GM19468 (cell line): ENCODE measurements at regions not wholly inside any gene's neighbourhood (a gene's known extent, or its start where the extent isn't known, plus 50 kb on each side); places are given as distances from the start of the nearest gene placed in this dataset.
"Not testable (repeated sequence)": the region's sequence is repeated elsewhere in the genome, so short reads cannot be mapped to it uniquely, and the experiment has no call there.

ENCODE experiments used
- ATAC-seq: cut with Tn5 transposase; IDR thresholded peaks from one replicate; pipeline ENCODE4 v1.9.1; 2021; ENCODE audit warnings: mild to moderate bottlenecking, moderate library complexity, moderate number of reproducible peaks; ENCODE audit not compliant: unreplicated experiment; ENCODE audit errors: extremely low read depth

DNA sequence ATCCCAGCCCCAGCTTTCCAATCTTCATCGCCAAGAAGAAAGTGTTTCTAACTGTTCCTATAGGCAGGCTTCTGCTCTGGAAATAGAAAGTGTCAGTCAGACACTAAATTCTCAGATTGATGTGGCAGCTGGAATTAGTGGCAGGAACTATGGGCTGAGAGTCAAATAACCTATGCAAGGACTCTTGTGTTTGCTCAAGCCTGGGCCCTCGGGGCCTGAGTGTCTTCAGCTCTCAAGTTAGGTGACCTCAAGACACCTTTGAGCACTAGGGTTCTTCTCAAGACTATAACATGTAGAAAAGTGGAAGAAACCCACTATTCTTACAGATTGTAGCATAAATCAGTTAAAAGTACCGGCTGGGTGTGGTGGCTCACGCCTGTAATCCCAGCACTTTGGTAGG is 694.5 kb downstream of the RNF144A start:
- no peak for ATAC-seq

DNA sequence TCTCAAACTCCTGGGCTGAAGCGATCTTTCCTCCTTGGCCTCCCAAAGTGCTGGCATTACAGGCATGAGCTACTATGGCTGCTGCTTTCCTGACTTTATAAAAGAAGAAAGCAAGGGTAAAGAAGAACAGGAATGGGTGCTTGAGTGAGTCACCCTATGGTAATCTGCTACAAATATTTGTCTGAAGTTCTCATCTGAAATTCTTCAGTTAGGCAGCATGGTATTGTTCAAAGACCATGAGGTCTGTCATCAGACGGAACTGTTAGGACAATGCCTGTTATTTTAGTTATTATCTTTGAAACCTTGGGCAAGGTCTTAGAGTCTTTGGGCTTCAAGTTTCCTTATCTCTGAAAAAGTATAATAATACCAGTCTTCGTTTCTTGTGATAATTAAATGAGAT is 695.8 kb downstream of the RNF144A start:
- no peak for ATAC-seq

DNA sequence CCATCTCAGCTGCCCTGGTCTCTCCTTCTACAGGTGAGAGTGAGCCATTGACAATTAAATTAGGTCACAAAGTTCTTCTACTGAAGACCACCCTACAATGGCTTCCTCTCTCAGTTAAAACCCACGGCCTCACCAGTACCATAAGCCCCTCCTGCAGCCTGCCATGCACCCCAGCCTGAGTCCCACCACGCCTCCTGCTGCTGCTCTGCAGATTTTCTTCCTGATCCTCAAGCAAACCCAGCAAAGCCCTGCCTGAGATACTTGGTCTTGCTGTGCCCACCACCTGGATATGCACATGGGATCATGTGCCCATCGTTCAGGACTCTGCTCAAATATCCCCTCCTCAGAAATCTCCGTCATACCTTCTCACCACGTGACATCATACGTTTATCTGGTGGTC is 696.6 kb downstream of the RNF144A start:
- no peak for ATAC-seq

DNA sequence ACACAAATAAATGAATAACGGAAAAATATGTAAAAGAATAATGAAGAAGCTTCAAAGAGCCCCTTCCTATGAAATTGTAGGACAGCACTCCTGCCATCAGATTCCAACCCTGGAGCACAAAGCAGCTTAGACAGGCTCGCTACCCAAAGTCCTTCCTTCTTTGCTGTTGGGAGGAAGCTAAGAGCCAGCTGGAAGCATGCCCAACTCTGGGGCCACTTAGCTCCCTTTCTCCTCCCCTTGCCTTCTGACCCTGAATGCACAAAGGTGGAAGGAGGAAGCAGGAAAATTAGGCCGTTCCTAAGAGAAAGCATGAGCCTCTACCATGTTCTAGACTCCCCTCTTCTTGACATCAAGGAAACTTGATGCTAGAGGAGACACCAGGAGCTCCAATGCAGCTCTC is 700.8 kb downstream of the RNF144A start:
- ATAC-seq: no peak

DNA sequence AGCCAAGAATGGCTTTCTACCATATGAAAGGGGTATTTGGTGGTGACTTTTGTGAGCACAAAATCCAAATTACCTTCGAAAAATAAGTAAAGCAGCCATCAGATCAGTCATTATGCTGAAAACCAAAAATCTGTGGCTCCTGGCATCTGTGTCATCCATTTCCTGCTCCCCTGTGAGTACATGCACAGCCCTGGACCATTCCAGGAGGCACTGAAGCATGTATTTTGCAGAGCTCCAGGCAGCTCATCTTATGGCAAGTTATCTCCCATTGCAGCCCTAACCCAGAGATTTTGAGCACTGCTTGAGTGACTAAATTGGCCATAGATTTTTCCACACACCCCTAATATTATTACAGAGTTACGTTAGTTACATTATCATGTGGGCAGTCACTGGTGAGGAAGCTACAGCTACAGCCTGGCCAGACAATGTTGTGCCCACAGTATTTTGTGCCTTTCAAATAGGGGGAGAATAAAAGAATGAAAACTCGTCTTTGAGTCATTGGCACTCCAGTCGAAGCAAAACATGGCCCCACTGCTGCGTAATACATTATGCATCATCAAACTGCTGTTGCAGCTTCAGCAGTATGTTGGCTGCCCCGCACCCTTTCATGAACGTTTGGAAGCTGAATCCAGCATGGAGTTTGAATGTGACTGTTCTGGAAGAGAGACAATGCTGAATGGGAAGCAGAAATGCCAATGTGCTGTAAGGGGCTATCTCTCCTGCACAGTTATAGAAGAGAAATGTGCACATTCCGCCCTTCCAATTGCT is 702.2 kb downstream of the RNF144A start:
- ATAC-seq: no peak

DNA sequence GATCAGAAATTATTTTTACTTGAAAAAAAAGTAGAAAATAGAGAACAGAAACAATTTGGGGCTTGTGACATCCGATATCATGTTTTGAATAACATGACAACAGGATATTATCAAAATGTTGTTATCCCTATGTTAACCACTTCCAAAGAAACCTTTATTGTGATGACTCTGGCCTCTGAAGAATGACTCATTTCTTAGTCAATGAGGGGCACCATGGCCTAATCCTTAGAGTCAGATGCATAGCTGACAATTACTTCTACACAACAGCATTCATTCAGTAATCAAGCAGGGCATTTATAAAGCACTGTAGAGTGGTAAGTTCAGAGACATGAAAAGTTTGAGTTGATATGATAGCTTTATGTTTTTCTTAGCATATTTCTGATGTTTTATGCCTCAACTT is 703.0 kb downstream of the RNF144A start:
- ATAC-seq: no peak

DNA sequence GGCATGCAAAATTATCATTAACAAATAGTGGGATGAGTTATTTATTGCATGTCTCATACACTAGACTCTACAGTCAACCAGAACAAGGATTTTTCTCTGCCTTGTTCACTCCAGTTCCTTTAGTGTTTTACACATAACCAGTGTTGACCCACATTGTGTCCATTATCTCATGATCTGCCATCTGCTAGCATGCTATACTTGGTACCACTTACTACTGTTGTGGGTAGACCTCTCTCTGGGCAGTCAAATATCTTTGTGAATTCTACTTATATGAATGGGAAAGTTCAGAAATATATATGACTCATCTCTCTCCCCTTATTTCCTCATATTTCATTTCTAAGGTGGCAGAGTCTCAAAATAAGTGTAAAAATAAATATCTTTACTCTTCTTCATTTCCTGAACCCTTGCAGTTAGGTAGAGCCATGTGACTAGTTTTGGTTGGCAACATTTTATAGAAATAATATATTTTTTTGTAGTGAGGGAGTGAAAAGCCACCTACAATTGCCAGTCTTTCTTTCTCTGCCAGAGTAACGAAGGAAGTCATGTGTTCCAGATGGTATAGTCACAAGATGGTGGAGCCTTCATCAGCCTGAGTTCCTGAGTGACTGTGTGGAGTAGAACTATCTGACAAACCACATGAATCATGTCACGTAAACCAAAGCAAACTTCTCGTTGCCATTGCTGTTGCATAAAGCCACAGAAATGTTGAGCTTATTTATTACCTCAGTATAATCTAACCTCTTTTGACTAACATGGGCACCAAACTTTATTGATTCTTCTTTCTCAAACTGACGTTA is 704.0 kb downstream of the RNF144A start:
- no peak for ATAC-seq

DNA sequence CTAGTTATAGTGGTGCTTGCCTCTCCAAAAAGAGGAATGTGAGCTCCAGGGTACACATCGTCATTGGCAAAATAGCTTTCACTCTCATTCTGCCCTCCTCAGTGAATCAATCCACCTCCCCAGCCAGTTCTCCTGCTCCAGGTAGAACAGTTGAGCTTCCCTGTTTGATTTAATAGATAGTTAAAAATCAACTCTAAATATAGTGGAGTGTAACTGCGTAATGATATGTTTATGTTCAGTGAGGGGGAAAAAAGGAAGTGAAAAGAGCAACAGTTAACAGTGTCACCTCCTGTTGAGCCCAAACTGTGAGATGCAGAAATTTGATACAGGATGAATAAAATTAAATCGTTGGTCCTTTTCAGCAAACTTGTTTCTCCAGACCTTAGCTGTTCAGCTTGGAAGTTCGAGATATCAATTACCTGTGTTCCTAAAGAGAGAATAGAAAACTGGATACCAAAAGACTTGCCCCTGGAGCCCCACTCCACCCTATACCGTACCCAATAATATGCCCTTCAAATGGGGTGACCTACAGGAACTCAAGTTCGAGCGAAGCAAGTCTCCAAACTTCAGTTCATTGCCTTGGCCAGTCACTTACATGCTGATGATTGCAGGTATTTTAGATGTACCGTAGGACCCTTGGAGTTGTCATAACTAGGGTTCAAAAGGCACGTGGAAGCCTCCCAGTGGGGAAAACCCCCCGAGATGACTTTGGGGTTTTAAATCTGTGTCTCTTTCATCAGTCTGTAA is 708.4 kb downstream of the RNF144A start:
- no peak for ATAC-seq

DNA sequence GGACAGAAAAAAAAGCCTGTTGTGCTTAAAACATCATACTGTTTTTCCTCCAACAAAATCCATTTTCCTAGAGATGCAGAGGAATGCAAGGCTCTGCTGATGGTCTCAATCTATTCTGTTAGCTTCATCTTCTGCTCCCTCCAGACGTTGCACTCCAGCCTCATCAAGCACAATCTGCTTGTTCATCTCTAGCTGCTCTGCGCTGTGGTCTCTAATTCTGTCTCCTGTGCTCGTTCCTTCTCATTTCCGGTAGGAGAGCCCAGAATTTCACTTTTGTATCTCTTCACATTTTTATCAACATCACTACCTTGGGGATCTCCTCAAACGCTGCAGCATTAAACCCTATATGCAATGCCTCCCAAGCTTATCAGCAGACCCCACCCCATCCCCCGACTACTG is 708.9 kb downstream of the RNF144A start:
- no peak for ATAC-seq

DNA sequence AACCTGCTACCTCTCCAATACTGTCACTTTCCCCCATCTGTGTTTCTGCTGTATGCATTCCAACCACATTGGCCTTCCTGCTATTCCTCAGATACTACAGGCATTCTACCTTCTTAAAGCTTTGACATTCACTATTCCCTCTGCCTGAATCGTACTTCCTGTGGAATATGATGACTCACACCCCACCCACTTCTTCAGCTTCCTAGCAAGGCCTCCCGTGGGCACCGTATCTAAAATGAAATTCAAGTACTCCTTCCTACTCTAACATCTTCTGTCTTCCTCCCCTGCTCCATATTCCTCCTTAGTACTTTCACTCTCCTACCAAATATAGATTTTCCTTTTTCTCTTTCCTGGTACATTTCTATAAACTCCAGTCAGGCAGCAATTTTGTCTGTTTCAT is 710.4 kb downstream of the RNF144A start:
- no peak for ATAC-seq

DNA sequence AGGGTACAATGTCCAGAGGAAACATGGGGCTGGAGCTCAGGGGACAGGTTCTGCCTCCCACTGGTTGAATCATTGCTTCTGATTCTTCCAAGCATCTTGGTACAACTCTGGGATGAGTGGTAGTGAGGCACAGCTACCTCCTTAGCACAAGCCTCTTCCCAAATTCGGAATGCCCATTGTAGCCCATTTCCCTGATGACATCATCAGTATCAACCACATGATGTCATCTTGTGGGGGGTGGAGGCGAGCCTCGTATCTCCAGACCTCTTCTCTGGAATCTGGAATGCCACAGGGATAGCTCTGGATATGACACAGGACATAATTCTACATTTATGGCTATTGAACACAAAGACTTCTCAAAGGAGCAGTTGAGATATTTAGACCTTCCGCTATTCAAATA is 715.2 kb downstream of the RNF144A start:
- ATAC-seq: no peak

DNA sequence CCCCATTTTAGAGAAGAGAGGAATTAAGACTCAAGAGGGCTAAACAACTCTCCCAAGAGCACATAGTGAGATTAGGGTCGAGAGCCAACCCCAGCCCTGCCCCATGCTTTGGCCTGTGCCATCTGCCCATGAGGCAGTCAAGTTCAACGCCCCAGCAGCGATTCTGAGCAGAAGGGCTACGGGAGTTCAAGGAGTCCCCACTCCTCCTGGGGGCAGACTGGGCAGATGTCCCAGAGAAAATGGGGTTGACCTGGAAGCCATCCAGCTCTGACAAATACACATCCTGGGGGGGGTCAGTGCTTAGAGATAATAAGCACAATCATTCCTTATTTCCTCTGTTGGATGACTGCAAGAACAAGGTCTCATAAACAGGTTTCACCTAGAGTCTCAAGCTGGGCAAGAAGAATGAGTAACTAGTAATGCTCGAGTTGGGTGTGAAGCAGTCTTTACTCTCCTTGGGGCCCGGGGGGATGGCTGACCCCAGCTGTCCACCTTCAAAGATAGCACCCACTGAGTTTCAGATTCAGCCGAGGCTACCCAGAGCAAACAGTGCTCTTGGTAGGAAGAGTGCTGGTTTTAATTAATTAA is 716.4 kb downstream of the RNF144A start:
- no peak for ATAC-seq

DNA sequence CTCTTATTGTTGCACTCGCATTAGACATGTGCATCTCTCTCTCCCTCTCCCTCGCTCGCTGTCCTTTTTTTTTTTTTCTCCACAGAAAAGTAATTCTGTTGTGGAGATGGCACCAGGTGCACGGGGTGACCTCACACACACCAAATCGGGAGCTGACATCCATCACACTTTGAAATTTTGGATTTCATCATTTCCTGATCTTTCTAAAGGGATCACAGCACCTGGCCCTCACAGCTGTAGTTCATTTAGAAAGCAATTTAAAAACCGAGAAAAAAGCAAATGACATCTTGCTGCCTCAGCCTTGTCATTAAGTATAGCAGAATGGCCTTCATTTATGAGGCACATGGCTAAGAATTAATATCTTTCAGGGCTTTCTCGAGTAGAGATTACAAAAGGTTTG is 717.2 kb downstream of the RNF144A start:
- ATAC-seq: no peak

DNA sequence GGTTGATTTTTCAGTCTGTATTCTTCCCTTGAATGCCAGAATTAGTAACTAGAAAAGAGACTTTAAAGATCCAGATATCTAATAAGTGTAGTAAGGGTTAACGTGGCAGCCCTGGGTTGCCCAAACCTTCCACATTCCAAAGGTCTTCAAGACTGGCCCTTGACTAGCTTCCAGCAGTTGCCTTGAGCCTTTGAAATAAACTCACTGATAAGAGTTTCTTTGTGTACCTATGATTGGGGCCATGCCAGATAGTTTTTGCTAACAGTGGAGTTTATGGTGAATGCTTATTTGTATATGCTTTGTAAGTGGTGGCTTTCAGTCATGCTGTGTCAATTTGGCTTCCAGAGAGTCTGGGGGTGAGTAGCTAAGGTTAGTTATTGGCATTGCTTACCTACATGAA is 722.3 kb downstream of the RNF144A start:
- no peak for ATAC-seq

DNA sequence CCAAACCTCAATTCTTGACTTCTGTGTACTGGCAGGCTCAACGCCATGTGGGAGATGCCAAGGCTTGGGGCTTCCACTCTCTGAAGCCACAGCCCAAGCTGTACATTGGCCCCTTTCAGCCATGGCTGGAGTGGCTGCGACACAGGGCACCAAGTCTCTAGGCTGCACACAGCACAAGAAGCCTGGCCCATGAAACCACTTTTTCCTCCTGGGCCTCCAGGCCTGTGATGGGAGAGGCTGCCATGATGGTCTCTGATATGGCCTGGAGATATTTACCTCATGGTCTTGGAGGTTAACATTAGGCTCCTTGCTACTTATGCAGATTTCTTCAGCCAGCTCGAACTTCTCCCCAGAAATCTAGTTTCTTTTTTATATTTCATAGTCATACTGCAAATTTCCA is 724.1 kb downstream of the RNF144A start:
- not testable (repeated sequence) for ATAC-seq

DNA sequence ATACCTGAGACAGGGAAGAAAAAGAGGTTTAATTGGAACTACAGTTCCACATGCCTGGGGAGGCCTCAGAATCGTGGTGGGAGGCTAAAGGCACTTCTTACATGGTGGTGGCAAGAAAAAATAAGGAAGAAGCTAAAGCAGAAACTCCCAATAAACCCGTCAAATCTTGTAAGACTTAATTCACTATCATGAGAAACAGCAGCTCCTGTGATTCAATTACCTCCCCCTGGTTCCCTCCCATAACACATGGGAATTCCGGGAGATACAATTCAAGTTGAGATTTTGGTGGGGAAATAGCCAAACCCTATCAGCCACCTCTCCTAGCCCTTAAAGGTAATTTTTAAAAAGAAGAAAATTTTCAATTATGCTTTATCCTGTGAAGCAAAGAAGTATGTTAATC is 728.8 kb downstream of the RNF144A start:
- ATAC-seq: no peak

DNA sequence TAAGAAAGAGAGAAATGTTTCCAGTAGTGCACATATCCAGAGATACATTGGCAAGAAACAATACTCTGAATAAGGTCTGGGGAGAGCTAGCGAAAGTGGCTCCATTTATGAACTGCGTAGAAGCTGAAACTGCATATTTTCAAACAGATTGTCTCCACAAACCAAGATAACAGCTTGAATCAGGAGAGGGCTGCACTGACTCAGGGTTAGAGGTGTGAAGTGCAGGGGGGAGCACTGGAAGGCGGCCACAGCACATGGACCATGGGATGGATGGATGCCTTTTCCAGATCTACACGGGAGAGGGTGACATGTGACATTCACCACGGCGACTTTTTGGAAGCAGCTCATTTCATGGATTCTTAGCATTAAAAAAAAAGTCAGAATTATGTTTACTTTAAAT is 729.4 kb downstream of the RNF144A start:
- no peak for ATAC-seq

DNA sequence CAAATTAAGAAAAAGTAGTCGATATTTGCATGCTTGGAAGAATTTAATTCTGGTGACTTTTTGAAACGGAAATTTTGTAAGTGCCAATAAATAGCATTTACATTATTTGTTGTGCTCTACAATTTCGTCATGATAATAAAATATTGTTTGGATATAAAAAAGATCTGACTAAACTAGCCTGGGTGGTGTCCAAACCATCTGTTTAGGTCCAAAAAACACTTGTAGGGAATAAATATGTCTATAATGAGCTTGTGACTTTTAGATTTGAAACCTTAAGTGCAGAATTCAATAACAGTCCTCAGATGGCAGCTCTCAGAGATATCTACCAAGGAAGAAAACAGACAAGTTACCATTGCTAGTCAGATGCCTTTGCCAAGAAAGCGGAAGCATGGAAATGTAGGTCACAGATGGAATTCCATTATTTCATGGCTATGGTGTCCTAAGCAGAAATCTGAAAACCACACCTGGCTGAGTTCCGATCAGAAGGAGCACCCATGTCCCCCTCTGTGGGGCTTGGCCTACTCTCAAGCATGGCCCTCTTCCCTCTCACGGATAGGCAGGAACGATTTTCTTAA is 731.1 kb downstream of the RNF144A start:
- ATAC-seq: no peak

DNA sequence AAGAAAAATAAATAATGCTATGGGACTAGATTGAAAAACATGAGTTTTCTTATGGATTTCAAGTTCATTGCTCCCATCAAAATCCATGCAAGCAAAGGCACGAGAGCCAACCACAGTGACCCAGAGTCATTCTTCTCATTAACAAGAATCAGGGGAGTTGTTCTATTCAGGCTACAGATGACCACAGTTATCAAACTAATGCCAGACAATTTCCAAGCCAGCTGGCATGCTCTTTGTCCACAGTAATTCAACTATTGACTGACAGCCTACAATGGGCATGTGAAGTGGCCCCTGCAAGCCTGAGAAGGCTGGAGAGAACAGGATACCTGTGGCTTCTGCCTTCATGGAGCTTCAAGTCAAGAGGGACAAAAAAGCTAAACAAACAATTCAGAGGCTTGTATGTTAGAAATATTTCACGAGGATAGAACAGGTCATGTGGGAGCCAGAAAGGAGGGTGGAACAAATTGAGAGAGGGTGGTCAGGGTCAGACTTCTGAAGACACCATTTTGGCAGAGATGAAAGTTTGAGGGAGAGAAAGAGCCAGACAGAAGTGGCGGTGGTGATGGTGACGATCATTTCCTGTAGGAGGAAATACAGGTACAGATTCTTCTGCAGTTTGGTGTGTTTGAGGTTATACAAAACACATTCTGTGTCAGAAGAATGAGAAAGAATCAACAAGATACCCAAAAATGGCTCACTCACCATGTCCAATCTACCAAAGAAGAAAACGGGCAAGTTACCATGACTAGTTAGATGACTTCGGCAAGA is 732.4 kb downstream of the RNF144A start:
- no peak for ATAC-seq

DNA sequence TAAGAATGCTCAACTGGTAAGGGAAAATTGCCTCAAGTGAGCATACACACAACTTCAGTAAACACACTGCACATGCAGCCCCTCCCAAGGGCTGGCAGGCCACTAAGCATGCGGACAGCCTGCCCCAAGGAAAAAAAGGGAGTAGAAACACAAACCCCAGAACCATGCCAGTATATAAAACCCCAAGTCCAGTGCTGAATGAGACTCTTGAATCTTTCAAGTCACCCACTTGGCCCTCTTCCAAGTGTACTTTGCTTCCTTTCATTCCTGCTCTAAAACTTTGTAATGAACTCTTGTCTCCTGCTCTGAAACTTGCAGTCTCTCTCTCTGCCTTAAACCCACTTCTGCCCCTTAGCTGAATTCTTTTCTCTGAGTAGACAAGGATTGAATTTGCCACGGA is 736.4 kb downstream of the RNF144A start:
- ATAC-seq: no peak
